COR-L47 (cell line): ENCODE measurements at regions not wholly inside any gene's neighbourhood (a gene's known extent, or its start where the extent isn't known, plus 50 kb on each side); places are given as distances from the start of the nearest gene placed in this dataset.
"Not testable (repeated sequence)": the region's sequence is repeated elsewhere in the genome, so short reads cannot be mapped to it uniquely, and the experiment has no call there.

Experiments
- DNase-seq: peaks from one replicate; lab custom pipeline; 2025; lab: John Stamatoyannopoulos, UW

DNA sequence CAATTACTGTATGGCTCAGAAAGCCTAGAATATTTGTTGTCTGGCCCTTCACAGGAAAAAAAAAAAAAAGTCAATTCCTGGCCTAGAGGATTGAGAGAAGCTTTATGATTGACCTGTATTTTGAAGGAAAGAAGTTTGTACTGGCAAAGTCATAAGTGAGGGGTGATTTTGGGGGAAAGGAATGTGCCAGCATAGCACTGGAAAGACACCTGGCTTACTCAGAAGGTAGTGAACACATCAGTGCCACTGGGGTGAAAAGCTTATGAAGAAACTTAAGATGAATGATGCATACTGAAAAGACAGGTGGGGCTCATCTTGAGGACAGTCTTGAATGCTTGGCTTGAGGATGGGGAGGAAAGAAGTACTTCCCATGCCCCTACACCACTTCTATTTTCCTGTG, 127.9 kb upstream of the RASA1 start:
- no peak for DNase-seq

DNA sequence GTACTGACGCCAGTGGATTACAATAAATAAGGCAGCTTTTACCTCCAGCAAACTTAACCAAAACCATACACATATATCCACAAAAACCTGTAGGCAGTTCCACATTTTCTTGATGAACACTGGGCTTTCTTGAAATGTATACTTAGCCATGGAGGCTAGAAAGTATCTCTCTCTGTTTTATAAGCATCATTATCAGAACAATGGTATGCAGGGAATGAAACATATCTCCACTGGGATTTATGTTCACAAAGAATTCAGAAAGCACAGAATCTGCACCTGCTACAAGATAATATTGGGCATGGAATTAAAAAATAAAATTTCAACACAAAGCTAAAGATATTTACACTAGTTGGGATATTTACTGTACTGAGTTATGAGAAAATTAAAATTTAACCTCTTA, 126.1 kb upstream of the RASA1 start:
- DNase-seq = no peak

DNA sequence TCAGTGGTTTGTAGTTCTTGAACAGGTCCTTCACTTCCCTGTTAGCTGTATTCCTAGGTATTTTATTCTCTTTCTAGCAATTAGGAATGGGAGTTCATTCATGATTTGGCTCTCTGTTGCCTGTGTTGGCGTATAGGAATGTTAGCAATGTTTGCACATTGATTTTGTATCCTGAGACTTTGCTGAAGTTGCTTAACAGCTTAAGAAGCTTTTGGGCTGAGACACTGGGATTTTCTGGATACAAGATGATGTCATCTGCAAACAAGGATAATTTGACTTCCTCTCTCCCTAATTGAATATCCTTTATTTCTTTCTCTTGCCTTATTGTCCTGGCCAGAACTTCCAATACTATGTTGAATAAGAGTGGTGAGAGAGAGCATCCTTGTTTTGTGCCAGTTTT, 121.8 kb upstream of the RASA1 start:
- DNase-seq = not testable (repeated sequence)

DNA sequence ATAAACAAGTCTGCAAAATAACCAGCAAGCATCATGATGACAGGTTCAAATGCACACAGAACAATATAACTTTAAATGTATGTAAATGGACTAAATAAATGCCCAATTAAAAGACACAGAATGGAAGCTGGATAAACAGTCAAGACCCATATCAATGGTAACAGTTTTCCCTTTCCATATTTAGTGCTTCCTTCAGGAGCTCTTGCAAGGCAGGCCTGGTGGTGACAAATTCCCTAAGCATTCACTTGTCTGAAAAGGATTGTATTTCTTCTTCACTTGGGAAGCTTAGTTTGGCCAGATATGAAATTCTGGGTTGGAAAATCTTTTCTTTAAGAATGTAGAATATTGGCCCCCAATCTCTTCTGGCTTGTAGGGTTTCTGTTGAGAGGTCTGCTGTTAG, 120.2 kb upstream of the RASA1 start:
- no peak for DNase-seq

DNA sequence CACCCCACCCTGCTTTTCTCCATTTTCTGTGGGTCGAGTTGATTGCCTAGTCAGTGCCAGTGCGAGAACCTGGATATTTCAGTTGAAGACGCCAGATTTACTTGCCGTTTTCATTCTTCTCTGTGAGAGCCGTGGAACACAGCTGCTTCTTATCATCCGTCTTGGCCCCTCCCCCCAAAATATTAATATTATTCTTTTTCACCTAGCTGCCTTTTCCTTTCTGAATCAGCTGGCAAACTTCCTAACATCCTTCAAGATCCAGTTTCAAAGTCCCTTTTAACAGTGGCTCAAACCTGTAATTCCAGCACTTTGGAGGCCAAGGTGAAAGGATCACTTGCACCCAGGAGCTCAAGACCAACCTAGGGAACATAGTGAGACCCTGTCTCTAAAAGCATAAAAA, 117.1 kb upstream of the RASA1 start:
- DNase-seq = no peak

DNA sequence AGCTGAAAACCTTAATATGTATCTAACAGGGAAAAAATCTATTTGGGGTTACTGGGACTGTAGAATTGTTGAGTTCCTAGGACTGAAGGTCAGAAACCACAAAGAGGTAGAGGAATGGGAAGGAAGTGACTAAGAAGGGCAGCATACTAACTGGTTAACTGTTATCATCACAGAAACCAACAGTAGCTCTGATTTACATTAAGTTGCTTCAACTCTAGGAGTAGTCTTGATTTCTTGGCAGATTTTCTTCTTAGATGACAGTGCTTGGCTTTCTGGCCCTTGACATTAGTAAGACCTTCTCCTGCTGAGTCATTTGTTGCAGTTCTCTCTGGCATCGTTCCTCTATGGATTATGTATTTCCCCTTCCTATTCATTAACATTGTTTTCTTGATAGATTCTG, 116.1 kb upstream of the RASA1 start:
- no peak for DNase-seq

DNA sequence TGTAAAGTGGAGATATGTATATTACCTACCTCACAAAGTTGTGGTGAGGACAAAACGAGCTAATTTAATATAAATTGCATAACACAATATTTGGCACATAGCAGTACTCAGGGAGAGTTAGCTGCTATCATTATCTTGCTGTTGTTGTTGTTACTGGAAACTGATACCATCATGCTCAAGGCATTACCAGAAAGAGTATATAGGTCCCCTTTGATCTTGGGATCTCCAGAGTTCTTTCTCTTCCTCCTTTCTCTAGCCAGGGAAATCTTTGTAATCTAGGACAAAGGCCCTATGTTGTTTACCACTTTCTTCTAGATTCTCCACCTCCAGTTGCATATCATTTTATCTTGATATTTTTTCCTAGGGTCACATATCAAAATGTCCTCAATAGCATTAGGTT, 114.8 kb upstream of the RASA1 start:
- DNase-seq = no peak

DNA sequence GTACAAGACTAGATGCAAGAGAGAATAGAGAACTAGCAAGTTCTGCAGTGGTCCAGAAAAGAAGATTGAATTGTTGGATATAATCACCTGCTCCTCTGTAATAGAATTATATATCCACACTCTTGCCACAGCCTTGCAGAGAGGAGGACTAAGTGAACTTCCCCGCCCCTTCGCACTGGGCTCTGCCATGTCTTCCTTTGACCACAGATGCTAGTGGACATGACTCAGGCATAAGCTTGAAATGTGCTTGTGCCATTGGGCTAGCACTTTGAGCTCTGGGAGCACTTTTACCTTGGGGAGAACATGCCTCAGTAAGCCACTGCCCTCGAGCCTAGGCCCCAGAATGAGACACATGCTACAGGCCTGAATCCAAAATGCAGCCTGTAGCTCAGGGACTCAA, 113.5 kb upstream of the RASA1 start:
- DNase-seq = no peak

DNA sequence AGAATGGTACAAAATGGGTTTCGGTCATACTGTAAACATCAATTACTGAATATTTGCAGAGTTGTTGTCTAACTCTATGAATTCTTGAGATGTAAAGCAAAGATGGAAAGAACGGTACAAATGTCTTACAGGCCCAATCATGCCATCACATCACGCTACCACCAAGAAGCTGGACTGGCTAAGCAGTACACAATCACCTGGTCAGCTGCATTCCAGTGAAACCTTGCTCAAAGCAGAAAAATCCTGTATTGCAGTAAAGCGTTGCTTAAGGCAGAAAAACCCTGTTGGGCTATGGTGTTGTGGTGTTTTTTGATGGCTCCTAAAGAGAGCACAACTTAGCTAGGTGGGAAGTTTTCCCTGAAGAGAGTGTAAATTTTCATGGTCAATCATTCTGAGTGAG, 112.6 kb upstream of the RASA1 start:
- no peak for DNase-seq

DNA sequence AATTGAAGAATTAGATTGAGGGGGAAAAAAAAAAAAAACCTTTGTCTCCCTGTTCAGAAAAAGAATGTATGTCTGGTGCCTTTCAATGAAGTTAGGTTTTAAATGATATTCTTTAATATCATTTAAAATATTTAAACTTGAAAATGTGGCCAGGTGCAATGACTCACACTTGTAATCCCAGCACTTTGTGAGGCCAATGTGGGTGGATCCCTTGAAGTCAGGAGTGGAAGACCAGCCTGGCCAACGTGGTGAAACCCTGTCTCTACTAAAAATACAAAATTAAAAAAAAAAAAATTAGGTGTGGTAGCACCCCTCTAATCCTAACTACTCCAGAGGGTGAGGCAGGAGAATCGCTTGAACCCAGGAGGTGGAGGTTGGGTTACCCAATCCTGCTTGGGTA, 111.1 kb upstream of the RASA1 start:
- no peak for DNase-seq

DNA sequence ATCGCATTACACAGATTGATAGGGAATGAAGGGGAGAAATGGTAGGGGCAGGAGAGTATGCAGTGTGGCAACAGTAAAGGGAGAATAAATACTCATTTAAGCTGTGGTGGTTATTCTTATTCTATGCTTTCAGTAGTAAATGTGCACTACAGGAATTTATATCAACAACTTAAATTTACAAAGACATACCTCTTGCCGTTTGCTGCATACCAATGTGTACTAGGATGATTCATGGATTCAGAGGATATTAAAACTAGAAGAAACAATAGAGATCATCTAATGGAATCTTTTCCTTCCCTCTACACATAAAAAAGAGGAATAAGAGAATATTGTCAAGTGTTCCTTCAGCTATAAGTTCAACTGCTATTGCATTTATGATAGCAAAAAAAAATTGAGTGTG, 103.3 kb upstream of the RASA1 start:
- no peak for DNase-seq

DNA sequence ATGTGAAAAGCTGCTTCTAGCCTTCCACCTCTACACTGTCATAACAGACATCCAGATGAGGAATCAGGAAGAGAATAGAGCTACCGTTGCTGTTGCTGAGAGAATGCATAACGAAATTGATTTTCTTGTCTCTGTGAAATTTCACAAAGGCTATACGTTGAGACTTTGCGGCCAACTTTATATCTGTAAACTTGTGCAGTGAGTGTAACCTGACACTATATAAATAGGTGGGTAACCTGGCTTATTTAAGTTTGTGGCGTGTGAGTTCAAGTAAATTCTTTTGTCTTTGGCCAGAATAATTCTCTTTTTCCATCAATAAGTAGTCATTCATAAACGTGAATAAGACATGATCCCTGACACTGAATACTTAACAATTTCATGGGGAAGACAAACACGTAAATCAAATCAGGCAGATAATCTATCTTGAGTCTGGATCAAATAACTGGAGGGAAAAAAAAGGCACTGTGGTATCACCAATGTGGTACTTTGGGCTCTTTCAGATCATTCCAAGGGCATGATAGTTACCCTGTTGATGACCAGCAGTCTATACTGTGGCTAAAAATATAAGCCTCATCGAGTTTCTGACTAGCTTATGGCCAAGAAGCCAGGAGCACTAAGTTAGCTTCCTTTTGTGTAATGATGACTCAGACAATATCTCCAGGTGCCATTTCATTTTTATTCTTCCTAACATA, 98.2 kb upstream of the RASA1 start:
- no peak for DNase-seq

DNA sequence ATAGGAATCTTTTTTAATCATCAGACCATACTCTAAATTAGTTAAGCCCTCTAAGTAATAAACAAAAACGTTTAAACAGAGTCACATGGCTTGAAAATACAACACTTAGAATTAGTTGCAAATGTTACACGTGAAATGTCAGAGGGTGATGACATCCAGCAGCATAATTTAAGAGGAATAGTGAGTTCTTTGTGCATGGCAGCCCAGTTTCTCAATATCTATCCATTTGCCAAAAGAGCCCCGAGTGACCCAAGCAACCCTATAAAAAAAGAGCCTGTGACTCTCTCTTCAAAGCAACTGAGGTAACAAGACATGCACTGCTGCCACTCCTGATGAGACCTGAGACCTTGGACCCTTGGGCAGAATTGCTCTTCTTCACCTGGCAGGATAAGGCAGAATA, 96.9 kb upstream of the RASA1 start:
- no peak for DNase-seq

DNA sequence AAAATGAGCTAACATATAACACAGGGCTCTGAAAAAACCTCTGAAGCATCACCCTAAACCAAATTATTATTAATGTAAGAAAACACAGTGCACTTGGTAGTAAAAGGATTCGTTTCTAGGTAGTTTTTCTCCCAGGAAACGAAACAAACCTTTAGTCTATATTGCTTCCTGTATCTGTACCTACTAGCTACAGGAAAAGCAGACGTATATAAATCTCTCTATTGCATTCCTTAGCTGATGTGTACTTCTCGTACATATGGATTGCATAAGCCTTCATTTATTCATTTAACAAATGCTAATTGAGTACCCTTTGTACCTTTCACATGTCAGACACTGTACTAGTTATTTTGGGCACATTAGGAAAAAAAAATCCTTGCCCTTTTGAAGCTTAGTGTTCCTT, 85.0 kb upstream of the RASA1 start:
- DNase-seq = no peak

DNA sequence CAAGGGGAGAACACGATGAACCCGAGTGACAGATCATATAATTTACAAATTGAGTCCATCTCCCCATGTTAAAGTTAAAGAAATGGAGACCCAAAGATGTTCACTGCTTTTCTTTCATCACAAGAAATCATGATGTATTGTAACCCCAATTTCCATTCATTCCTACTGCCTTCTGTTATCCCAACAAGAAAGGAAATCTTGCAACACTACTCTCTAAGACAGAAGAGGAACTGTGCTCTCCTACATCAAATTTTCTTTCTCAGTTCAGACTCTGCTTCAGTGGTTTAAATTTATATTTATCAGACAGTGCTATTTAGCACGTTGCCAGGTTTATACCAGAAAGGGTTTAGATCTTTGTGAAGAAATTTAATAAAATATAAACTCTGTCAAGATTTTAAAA, 83.8 kb upstream of the RASA1 start:
- DNase-seq = no peak

DNA sequence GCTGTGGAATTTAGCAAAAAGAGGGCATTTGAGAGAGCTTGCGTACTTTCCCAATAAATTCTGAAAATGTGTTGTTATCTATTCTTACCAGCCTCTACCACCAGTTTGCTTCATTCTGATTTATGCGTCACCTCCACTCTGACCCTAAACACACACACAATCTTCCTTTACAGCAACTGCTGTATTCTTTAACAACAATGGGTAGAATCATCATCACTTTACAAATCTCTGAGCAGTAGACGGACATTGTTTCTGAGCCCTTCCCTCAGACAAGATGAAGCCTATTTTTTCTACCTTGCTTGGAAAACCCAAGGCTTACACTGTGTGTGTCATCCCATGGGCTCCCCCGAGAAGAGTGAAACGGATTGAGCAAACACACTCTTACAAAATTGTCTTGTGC, 83.1 kb upstream of the RASA1 start:
- no peak for DNase-seq

DNA sequence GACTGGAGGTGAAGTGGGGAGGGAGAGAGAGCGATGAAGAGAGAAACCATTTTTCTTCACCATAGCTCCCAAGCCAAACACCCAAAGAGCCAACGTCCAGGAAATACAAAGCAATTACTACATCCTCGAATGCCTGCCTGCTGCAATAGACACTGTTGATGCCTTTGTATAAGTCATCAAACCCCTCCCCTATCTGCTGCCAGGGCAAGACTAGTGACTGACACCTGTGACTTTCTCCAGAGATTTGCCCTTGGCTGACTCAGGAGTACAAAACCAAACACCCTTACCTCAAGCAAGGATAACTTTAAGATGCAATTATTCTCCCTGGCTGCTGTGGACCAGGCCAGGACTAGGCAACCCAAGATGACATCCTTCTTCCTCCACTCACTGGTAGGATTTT, 81.8 kb upstream of the RASA1 start:
- no peak for DNase-seq

DNA sequence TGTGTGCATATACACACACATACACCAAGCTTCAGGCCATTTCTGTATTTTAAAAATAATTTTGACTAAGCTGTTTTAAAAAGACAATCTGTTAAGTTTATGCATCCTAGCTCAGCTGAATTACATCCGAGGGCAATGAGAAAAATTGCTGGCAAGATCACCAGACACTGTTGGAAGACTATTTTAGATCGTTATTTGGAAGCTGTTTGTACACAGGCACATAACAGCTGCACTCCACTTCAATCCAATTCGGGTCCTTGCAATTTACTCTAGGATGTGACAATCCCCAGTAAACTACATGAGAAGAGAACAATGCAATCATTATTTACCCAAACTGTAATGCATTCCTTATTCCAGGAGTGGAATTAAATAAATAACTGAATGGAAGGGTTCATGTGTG, 79.3 kb upstream of the RASA1 start:
- no peak for DNase-seq

DNA sequence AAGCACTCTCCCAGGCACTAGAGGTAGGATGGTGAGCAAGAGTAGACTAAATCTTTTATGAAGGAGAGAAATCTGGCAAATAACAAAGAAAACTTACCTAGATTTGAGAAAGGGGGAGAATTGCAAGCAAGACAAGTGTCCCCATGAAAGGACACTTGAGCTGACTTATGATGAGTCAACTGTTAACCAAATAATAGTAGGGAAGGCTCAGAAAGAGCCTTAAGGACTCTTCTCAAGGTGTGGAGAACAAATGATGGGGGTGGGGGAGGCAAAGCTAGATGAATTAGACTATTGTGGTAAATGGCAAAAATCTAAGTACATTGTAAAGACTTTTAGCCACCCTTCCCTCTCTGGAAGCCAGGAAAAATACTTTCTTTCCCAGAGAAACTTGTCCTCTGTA, 77.6 kb upstream of the RASA1 start:
- DNase-seq = no peak

DNA sequence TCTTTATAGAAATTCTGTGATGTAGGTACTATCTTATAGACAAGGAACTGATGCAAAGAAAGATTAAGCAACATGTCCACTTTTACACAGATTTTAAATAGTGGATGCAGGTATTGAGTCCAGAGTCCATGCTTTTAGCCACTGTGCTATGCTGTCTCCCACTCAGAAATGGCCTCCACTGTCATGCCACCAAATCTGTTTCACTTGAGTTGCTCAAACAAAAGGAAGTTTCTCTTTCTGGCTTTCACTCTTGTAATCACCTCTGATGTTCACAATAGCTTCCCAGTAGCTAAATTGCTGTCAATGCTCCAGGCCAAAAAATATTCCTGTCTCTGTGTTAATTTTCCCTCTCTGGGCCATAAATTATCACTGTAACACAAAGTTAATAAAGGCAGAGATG, 77.0 kb upstream of the RASA1 start:
- DNase-seq = no peak

DNA sequence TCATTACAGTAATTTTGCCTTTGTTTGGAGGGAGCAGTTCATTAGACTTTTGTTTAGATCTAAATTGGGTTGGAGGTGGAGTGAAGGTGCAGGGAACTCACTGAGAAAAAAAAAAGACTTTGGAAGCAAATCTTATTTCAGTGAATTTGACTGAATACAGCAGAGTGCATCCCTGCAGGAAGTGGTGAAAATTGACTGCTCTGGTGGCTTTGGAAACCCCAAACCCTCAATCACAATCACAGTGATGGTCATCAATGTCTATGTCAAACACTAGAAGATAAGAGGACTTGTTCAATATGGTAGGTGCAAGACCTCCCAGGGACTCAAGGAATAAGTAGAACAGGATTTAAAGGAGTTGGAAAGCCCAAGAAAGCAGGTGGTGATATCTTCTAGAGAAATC, 76.0 kb upstream of the RASA1 start:
- no peak for DNase-seq

DNA sequence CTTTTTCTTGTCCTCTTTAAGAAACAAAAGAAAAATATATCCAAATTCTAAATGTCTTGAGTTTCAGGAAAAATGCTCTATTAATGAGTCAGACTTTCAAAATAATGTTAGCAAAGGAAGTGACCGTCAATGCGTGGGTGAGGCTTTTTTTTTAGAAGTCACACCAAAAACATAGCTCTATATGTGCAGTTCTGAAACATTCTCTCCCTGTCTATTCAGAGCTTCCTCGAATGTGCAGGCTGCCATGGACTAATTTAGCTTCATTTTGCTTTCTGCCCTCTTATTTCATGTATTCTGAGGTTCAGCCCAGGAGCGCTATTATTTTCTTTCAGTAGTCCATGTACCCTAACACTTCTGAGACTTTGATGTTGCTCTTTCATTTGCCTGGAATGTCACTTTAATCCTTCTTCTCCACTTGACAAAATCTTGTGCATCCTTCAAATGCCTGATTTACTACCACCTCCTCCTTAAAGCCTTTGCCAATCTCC, 72.5 kb upstream of the RASA1 start:
- no peak for DNase-seq

DNA sequence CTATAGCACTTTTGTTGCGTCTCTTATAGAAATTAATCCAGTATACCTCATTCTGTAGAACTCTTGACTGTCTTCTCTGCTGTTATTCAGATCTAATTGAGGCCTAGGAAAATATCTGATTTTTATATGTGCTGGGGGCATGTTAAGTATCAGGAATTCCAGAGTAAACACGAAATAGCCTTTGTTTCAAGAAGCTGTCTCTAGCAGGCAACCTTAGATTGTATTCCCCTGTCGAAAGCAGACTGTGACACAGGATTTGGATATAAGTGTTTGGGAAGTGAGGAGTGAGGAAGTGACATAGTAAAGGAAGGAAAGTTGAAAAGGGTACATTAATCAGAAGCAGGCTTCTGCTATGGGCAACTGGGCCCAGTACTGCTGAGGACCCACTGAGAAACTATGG, 72.1 kb upstream of the RASA1 start:
- DNase-seq = no peak

DNA sequence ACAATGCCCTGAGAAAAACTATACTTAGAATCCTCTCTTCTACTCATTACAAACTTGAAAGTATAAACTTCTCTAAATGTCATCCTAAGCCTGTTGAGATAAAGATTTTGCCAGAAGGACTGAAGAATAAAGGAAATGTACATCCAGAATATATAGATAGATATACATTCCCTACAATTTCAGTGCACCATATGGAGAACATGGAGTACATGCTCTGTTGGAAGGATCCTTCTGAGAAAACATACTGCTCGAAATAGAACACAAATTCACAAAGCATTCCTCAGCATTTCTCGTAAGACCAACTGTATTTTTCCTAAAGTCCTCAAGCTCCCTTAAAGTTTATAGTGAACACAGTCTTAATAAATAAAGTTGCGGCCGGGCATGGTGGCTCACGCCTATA, 69.7 kb upstream of the RASA1 start:
- no peak for DNase-seq

DNA sequence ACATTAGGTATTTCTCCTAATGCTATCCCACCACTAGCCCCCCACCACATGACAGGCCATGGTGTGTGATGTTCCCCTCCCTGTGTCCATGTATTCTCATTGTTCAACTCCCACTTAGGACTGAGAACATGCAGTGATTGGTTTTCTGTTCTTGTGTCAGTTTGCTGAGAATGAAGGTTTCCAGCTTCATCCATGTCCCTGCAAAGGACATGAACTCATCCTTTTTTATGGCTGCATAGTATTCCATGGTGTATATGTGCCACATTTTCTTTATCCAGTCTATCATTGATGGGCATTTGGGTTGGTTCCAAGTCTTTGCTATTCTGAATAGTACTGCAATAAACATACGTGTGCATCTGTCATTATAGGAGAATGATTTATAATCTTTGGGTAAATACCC, 68.4 kb upstream of the RASA1 start:
- not testable (repeated sequence) for DNase-seq
